DOHH2 (cell line): ENCODE measurements at regions not wholly inside any gene's neighbourhood (a gene's known extent, or its start where the extent isn't known, plus 50 kb on each side); places are given as distances from the start of the nearest gene placed in this dataset.

ENCODE experiments used
- CTCF ChIP-seq: fragments of 200-600 bp; sonication (generic); IDR thresholded peaks from one replicate; pipeline ENCODE4 v1.5.1; 2014; ENCODE audit warnings: antibody characterized with exemption, mild to moderate bottlenecking, low read depth, low read length; ENCODE audit not compliant: poor library complexity, severe bottlenecking
- EZH2phosphoT487 ChIP-seq: fragments of 200-600 bp; sonication (generic); IDR thresholded peaks from 2 replicates; pipeline ENCODE4 v1.6.1; 2017; ENCODE audit warnings: borderline replicate concordance, mild to moderate bottlenecking, antibody characterized with exemption, low read length, moderate library complexity, mixed read lengths

- TF ChIP-seq CTCF (no peak), EZH2phosphoT487 (no peak)
These were observed 96.8 kb upstream of the THY1 start for GRCh38 chr11:119519796-119520195.
